ENCODE measurements at regions not wholly inside any gene's neighbourhood (a gene's known extent, or its start where the extent isn't known, plus 50 kb on each side); places are given as distances from the start of the nearest gene placed in this dataset.

- TF ChIP-seq CTCF (IDR thresholded peaks at IDR 0.05; ENCODE audit: insufficient read depth, low read length): no peak
- TF ChIP-seq GABPA (IDR thresholded peaks at IDR 0.05; ENCODE audit: low read depth): no peak
These were observed 355.2 kb downstream of the PCNX1 start for GRCh38 chr14:71262441-71262840.
